Femur (tissue), 1 donor: ENCODE measurements at regions not wholly inside any gene's neighbourhood (a gene's known extent, or its start where the extent isn't known, plus 50 kb on each side); places are given as distances from the start of the nearest gene placed in this dataset.
"Not testable (repeated sequence)": the region's sequence is repeated elsewhere in the genome, so short reads cannot be mapped to it uniquely, and the experiment has no call there.

Source experiments
- DNase-seq: peaks from one replicate; pipeline ENCODE4 v3.0.0-alpha.2; 2017

- DNase-seq = no peak
Measured at GRCh38 chr6:9795880-9796279, 619.0 kb downstream of the TFAP2A start.

GRCh38 chr6:9789201-9789600 is 625.7 kb downstream of the TFAP2A start:
- DNase-seq = no peak

- DNase-seq = no peak
Measured at GRCh38 chr6:9784786-9785185, 630.1 kb downstream of the TFAP2A start.

GRCh38 chr6:9783567-9783966 is 631.3 kb downstream of the TFAP2A start:
- no peak for DNase-seq

GRCh38 chr6:9766240-9766915 is 648.5 kb downstream of the TFAP2A start:
- no peak for DNase-seq

- no peak for DNase-seq
Measured at GRCh38 chr6:9761220-9761619, 653.7 kb downstream of the TFAP2A start.

GRCh38 chr6:9754515-9754914 is 660.4 kb downstream of the TFAP2A start:
- no peak for DNase-seq

GRCh38 chr6:9745966-9746365 is 668.9 kb downstream of the TFAP2A start:
- no peak for DNase-seq

GRCh38 chr6:9745476-9745875 is 669.4 kb downstream of the TFAP2A start:
- DNase-seq = no peak

- no peak for DNase-seq
Measured at GRCh38 chr6:9744119-9744518, 670.8 kb downstream of the TFAP2A start.

GRCh38 chr6:9732056-9732455 is 682.8 kb downstream of the TFAP2A start:
- no peak for DNase-seq

GRCh38 chr6:9725776-9726175 is 689.1 kb downstream of the TFAP2A start:
- DNase-seq = not testable (repeated sequence)

GRCh38 chr6:9717568-9717967 is 697.3 kb downstream of the TFAP2A start:
- DNase-seq = no peak

GRCh38 chr6:9711365-9711764 is 703.5 kb downstream of the TFAP2A start:
- no peak for DNase-seq

GRCh38 chr6:9710574-9710973 is 704.3 kb downstream of the TFAP2A start:
- DNase-seq = no peak

GRCh38 chr6:9708600-9708999 is 706.3 kb downstream of the TFAP2A start:
- no peak for DNase-seq

- no peak for DNase-seq
Measured at GRCh38 chr6:9704989-9705388, 709.9 kb downstream of the TFAP2A start.

GRCh38 chr6:9702914-9703313 is 712.0 kb downstream of the TFAP2A start:
- DNase-seq = no peak

- DNase-seq = no peak
Measured at GRCh38 chr6:9699888-9700287, 715.0 kb downstream of the TFAP2A start.

- no peak for DNase-seq
Measured at GRCh38 chr6:9697263-9697931, 717.5 kb downstream of the TFAP2A start.

- no peak for DNase-seq
Measured at GRCh38 chr6:9690388-9690787, 724.5 kb downstream of the TFAP2A start.

GRCh38 chr6:9680727-9681126 is 734.1 kb downstream of the TFAP2A start:
- DNase-seq = not testable (repeated sequence)

- no peak for DNase-seq
Measured at GRCh38 chr6:9675122-9675521, 739.8 kb downstream of the TFAP2A start.

- DNase-seq = no peak
Measured at GRCh38 chr6:9659848-9660247, 755.0 kb downstream of the TFAP2A start.

GRCh38 chr6:9657994-9658393 is 756.9 kb downstream of the TFAP2A start:
- no peak for DNase-seq
